Activated CD4-positive, alpha-beta T cell treated with anti-CD3 and anti-CD28 coated beads, Interleukin-2, amount 10 ng/mL, durations not matched to agents 24 days and 14 days (primary cell): ENCODE measurements at regions not wholly inside any gene's neighbourhood (a gene's known extent, or its start where the extent isn't known, plus 50 kb on each side); places are given as distances from the start of the nearest gene placed in this dataset.
"Not testable (repeated sequence)": the region's sequence is repeated elsewhere in the genome, so short reads cannot be mapped to it uniquely, and the experiment has no call there.

Experiments used
- DNase-seq: peaks from one replicate; pipeline ENCODE4 v3.0.0; 2022
- H3K27ac Mint-ChIP-seq: one replicate; pipeline ENCODE4 v1.8.0; 2022; ENCODE audit warnings: mild to moderate bottlenecking, mixed read lengths
- H3K27me3 Mint-ChIP-seq: one replicate; pipeline ENCODE4 v1.8.0; 2022; ENCODE audit warnings: mixed read lengths
- H3K36me3 Mint-ChIP-seq: one replicate; pipeline ENCODE4 v1.8.0; 2022; ENCODE audit warnings: low read depth, mild to moderate bottlenecking, mixed read lengths
- H3K4me1 Mint-ChIP-seq: one replicate; pipeline ENCODE4 v1.8.0; 2021; ENCODE audit warnings: mixed read lengths
- H3K4me3 Mint-ChIP-seq: one replicate; pipeline ENCODE4 v1.8.0; 2022; ENCODE audit warnings: mild to moderate bottlenecking, moderate library complexity, mixed read lengths
- H3K9me3 Mint-ChIP-seq: one replicate; pipeline ENCODE4 v1.8.0; 2021; ENCODE audit warnings: mixed read lengths
- intact Hi-C: fragments of 100-400 bp; cut with micrococcal nuclease; formaldehyde crosslinking; loops from one replicate; pipeline ENCODE4 v1.15.1; 2023

DNA sequence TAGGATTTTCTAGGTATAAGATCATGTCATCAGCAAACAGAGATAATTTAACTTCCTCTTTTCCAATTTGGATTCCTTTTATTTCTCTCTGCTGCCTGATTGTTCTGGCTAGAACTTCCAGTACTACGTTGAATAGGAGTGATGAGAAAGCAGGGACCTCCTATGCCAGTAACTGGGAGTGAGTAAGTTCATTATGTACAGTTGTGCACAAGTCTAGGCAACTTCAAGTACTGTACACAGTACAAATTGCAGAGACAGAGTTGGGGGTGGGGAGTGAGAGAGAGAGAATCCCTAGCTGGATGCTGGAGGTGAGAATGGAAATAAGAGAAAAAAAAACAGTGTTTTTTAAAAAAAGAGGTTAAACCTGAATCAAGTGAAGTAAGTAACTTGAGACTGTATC is 210.2 kb downstream of the MMUT start:
- Mint-ChIP-seq H3K36me3 (no peaks in the 10 kb centered on the region), H3K4me3 (no peak overlapping the region), H3K9me3 (no peaks in the 10 kb centered on the region), H3K4me1 (no peaks in the 10 kb centered on the region), H3K27me3 (no peaks in the 10 kb centered on the region), H3K27ac (no peak overlapping the region)
- intact Hi-C loops = no loop called here
- no peak for DNase-seq

DNA sequence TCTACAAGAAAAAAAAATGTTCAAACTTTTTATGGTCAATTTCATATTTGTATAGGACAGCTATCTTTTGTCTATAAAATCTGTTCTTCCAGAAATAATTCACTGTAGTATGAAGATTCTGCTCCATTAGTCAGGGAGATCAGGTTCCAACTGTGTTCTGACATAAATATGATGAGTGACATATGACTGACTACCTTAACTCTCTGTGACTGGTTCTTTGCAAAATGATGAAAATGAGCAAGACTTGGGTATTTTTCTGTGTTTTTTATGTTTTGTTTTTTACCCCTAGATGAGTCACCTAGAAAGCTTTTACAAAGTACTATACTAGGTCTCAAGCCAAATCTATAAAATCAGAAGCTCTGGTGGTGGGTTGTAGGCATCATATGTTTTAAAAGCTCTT is 229.6 kb downstream of the MMUT start:
- Mint-ChIP-seq H3K36me3 (no peaks in the 10 kb centered on the region), H3K27me3 (no peaks in the 10 kb centered on the region), H3K4me1 (no peaks in the 10 kb centered on the region), H3K9me3 (peaks cover 3% of the 10 kb centered on the region), H3K4me3 (no peak overlapping the region), H3K27ac (no peak overlapping the region)
- DNase-seq = no peak
- intact Hi-C loops = no loop called here

DNA sequence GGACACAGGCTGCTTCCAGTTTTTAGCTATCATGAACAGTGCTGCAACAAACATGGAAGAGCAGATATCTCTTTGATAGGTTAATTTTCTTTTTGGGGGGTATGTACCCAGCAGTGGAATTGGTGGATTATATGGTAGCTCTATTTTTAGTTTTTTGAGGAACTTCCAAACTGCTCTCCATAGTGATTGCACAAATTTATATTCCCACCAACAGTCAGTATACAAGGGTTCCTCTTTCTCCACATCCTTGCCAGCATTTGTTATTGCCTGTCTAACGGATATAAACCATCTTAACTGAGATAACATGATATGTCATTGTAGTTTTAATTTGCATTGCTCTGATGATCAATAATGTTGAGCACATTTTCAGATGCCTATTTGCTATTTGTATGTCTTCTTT is 237.6 kb downstream of the MMUT start:
- Mint-ChIP-seq H3K36me3 (no peaks in the 10 kb centered on the region), H3K4me1 (no peaks in the 10 kb centered on the region), H3K27ac (no peak overlapping the region), H3K4me3 (no peak overlapping the region), H3K9me3 (peaks cover 3% of the 10 kb centered on the region), H3K27me3 (no peaks in the 10 kb centered on the region)
- DNase-seq = no peak
- intact Hi-C loops = no loop called here

DNA sequence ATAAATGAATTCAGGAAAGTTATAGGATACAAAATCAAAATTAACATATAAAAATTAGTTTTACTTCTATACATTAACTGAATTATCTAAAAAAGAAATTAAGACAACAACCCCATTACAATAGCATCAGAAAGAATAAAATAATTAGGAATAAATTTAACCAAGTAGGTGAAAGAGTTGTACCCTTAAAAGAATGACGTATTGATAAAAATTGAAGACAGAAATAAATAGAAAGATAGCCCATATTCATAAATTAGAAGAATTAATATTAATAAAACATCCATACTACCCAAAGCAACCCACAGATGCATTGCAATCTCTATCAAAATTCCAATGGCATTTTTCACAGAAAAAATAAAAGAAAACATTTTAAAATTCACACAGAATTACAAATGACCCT is 242.8 kb downstream of the MMUT start:
- intact Hi-C loops = no loop called here
- H3K4me1 Mint-ChIP-seq = no peaks in the 10 kb centered on the region
- peaks cover 4% of the 10 kb centered on the region for H3K9me3 Mint-ChIP-seq
- no peak for DNase-seq
- no peak overlapping the region for H3K27ac Mint-ChIP-seq
- H3K4me3 Mint-ChIP-seq = no peak overlapping the region
- no peaks in the 10 kb centered on the region for H3K36me3 Mint-ChIP-seq
- H3K27me3 Mint-ChIP-seq = no peaks in the 10 kb centered on the region

DNA sequence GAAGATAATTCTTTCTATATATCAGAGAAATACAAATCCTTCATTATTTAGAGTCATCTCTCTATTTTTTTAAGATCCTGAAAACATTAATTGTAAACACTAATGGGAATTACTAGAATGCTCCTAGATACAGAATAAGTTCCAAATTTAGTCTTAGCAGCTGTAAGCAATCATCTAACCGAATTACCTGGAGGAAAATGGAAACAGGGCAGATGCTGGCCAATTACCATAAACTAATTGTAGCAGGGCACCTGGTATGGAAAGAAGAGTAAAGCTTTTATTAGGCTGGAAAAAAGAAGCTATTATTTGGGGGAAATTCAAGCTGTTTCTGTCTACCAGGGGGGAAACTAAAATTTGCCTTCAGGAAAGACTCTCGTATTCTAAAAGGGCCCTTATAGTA is 257.5 kb downstream of the MMUT start:
- H3K4me1 Mint-ChIP-seq = no peaks in the 10 kb centered on the region
- no peak overlapping the region for H3K27ac Mint-ChIP-seq
- H3K27me3 Mint-ChIP-seq = no peaks in the 10 kb centered on the region
- intact Hi-C loops = no loop called here
- peaks cover 4% of the 10 kb centered on the region for H3K9me3 Mint-ChIP-seq
- no peak for DNase-seq
- H3K4me3 Mint-ChIP-seq = no peak overlapping the region
- H3K36me3 Mint-ChIP-seq = no peaks in the 10 kb centered on the region

DNA sequence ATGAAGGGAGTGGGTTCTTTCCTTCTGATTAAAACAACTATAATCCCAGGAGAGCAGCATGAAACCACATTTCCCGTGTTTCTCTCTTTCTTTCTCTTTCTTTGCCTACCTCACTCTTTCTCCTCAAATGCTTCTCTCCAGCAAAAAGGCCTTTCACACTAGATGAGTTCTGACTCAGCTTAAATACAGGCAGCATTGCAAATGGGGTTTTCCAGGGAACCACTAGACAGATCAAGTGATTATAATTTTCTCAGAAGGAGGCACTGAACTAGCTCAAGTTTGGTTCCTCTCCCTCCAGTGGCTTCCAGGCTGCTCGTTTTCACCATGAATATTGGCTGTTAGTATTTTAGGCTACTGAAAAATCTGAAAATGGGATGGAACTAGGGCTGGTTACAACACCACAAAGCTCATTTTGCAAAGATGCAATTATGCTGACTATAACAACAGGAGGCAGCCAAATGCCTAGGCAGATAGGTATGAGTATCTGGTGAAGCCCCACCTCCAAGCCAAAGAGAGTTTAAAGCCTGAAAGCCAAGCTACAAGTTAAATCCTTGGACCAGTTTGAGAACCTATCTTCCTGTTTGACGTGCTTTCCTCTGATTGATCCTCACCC is 260.0 kb downstream of the MMUT start:
- no peak overlapping the region for H3K27ac Mint-ChIP-seq
- H3K9me3 Mint-ChIP-seq = peaks cover 1% of the 10 kb centered on the region
- DNase-seq = no peak
- intact Hi-C loops = no loop called here
- no peak overlapping the region for H3K4me3 Mint-ChIP-seq
- no peaks in the 10 kb centered on the region for H3K27me3 Mint-ChIP-seq
- H3K4me1 Mint-ChIP-seq = no peaks in the 10 kb centered on the region
- H3K36me3 Mint-ChIP-seq = no peaks in the 10 kb centered on the region

GRCh38 chr6:49198015-49198414 is 265.0 kb downstream of the MMUT start:
- intact Hi-C loops = no loop called here
- Mint-ChIP-seq H3K27me3 (no peaks in the 10 kb centered on the region), H3K4me3 (no peak overlapping the region), H3K36me3 (no peaks in the 10 kb centered on the region), H3K9me3 (no peaks in the 10 kb centered on the region), H3K4me1 (no peaks in the 10 kb centered on the region), H3K27ac (no peak overlapping the region)
- no peak for DNase-seq

DNA sequence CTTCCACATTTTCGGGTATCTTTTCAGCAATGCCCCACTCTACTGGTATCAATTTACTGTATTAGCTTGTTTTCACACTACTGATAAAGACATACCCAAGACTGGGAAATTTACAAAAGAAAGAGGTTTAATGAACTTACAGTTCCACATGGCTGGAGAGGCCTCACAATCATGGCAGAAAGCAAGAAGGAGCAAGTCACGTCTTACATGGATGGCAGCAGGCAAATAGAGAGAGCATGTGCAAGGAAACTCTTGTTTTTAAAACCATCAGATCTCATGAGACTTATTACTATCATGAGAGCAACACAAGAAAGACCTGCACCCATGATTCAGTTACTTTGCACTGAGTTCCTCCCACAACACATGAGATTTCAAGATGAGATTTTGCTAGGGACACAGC is 300.7 kb downstream of the MMUT start:
- H3K4me1 Mint-ChIP-seq, DNase-seq, H3K4me3 Mint-ChIP-seq, intact Hi-C loops, H3K27me3 Mint-ChIP-seq, H3K9me3 Mint-ChIP-seq, H3K27ac Mint-ChIP-seq, H3K36me3 Mint-ChIP-seq: not testable (repeated sequence)

- no peaks in the 10 kb centered on the region for H3K4me1 Mint-ChIP-seq
Measured at GRCh38 chr6:49155316-49155715, 307.7 kb downstream of the MMUT start.

DNA sequence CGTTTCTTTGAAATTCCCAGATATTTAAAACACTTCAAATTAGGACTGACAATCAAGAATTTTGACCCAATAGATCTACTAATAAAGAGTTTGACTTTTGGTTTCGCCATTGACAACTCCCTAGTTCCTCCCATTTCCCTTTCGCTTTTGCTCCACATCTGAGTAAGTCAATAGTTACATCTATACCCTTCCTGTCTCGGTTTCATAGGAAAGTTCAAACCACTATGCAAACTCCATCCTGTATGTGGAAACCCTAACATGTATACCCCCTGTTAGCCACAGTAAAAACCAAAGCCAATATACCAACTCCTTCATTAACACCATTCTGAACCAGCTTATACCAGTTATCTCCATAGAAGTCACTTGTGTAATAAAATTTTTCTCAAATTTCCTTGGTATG is 311.1 kb downstream of the MMUT start:
- Mint-ChIP-seq H3K36me3 (no peaks in the 10 kb centered on the region), H3K27me3 (no peaks in the 10 kb centered on the region), H3K4me1 (no peaks in the 10 kb centered on the region), H3K4me3 (no peak overlapping the region), H3K9me3 (peaks cover 18% of the 10 kb centered on the region), H3K27ac (no peak overlapping the region)
- intact Hi-C loops = no loop called here
- no peak for DNase-seq

More at GRCh38 chr6:49155316-49155715, 307.7 kb downstream of the MMUT start:
- Mint-ChIP-seq H3K27ac (no peak overlapping the region), H3K4me3 (no peak overlapping the region), H3K9me3 (peaks cover 7% of the 10 kb centered on the region), H3K36me3 (no peaks in the 10 kb centered on the region), H3K27me3 (no peaks in the 10 kb centered on the region)
- no peak for DNase-seq
- intact Hi-C loops = loop anchor here (5.0 kb wide), 1 partner anchor 1197 kb away; no protein-coding TSS in a partner anchor

- no peak overlapping the region for H3K27ac Mint-ChIP-seq
- no peaks in the 10 kb centered on the region for H3K4me1 Mint-ChIP-seq
- H3K9me3 Mint-ChIP-seq = peaks cover 18% of the 10 kb centered on the region
- no peak for DNase-seq
- intact Hi-C loops = no loop called here
- no peak overlapping the region for H3K4me3 Mint-ChIP-seq
- no peaks in the 10 kb centered on the region for H3K36me3 Mint-ChIP-seq
- H3K27me3 Mint-ChIP-seq = no peaks in the 10 kb centered on the region
Measured at GRCh38 chr6:49151461-49151860, 311.6 kb downstream of the MMUT start.

DNA sequence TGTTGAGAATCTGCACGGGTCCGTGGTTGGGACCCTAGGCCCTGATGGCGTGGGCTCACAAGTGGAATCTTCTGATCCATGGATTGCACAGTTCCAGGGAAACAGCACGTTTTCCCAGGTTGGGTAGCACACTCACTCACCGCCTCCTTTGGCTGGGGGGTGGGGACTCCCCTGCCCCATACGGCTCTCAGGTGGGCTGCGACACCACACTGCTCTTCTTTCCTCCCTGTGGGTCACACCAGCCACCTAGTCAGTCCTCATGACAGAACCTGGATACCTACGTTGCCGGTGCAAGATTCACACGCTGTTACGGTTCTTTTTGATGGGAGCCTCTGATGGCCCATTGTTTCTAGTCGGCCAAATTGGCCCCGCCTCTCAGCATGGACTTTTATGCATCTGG is 312.0 kb downstream of the MMUT start:
- intact Hi-C loops = no loop called here
- H3K4me3 Mint-ChIP-seq = no peak overlapping the region
- no peak for DNase-seq
- H3K9me3 Mint-ChIP-seq = peaks cover 18% of the 10 kb centered on the region
- H3K27ac Mint-ChIP-seq = no peak overlapping the region
- H3K4me1 Mint-ChIP-seq = no peaks in the 10 kb centered on the region
- H3K27me3 Mint-ChIP-seq = no peaks in the 10 kb centered on the region
- H3K36me3 Mint-ChIP-seq = no peaks in the 10 kb centered on the region

DNA sequence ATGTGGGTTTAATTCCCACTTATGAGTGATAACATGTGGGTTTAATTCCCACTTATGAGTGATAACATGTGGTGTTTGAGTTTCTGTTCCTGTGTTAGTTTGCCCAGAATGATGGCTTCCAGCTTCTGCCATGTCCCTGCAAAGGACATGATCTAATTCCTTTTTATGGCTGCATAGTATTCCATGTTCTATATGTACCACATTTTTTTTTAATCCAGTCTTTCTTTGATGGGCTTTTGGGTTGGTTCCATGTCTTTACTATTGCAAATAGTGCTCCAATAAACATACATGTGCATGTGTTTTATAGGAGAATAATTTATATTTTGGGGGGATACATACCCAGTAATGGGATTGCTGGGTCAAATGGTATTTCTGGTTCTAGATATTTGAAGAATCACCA is 317.8 kb downstream of the MMUT start:
- intact Hi-C loops = no loop called here
- H3K27me3 Mint-ChIP-seq = no peaks in the 10 kb centered on the region
- H3K9me3 Mint-ChIP-seq = peaks cover 12% of the 10 kb centered on the region
- DNase-seq = no peak
- H3K4me3 Mint-ChIP-seq = no peak overlapping the region
- no peaks in the 10 kb centered on the region for H3K36me3 Mint-ChIP-seq
- no peak overlapping the region for H3K27ac Mint-ChIP-seq
- H3K4me1 Mint-ChIP-seq = no peaks in the 10 kb centered on the region

- Mint-ChIP-seq H3K27me3 (no peaks in the 10 kb centered on the region), H3K36me3 (no peaks in the 10 kb centered on the region), H3K27ac (no peak overlapping the region), H3K4me1 (no peaks in the 10 kb centered on the region), H3K9me3 (no peaks in the 10 kb centered on the region), H3K4me3 (no peak overlapping the region)
- no peak for DNase-seq
- intact Hi-C loops = no loop called here
Measured at GRCh38 chr6:49142421-49143151, 320.5 kb downstream of the MMUT start.

GRCh38 chr6:49121970-49122369 is 341.1 kb downstream of the MMUT start:
- peaks cover 12% of the 10 kb centered on the region for H3K9me3 Mint-ChIP-seq

More at GRCh38 chr6:49121970-49122369, 341.1 kb downstream of the MMUT start:
- Mint-ChIP-seq H3K27ac (no peak overlapping the region), H3K4me3 (no peak overlapping the region), H3K4me1 (no peaks in the 10 kb centered on the region), H3K36me3 (no peaks in the 10 kb centered on the region), H3K27me3 (no peaks in the 10 kb centered on the region)
- intact Hi-C loops = no loop called here
- DNase-seq = no peak
